HCT116 (cell line): ENCODE measurements at regions not wholly inside any gene's neighbourhood (a gene's known extent, or its start where the extent isn't known, plus 50 kb on each side); places are given as distances from the start of the nearest gene placed in this dataset.

Experiments used
- ATAC-seq: fragments of 200-7000 bp; cut with Tn5 transposase; 2 replicates; pipeline ENCODE4 v1.9.1; 2020; ENCODE audit warnings: mild to moderate bottlenecking, moderate library complexity
- BruUV-seq: library from RNA; stranded (reverse); fragments of 400-500 nt; replicated peaks from 2 replicates; lab custom pipeline; 2021; lab: Mats Ljungman, UMichigan
- CTCF ChIA-PET: fragments of 300-600 bp; sonication (Branson Sonifier 250); formaldehyde crosslinking; loops from one replicate; lab custom pipeline; 2021; ENCODE audit warnings: antibody characterized with exemption; lab: Charles Lee
- POLR2A ChIA-PET: fragments of 300-600, 350-600 bp; sonication (Branson Sonifier 250); formaldehyde crosslinking; loops from one replicate; lab custom pipeline; 2021; ENCODE audit warnings: antibody characterized with exemption; lab: Charles Lee
- RAD21 ChIA-PET, 2 experiments: fragments of 300-600 bp; sonication (Branson Sonifier 250); formaldehyde crosslinking; loops; one replicate each; lab custom pipeline; 2023; ENCODE audit warnings: low total read pairs in 2 of 2; ENCODE audit not compliant: uncharacterized antibody in 2 of 2, unreplicated experiment in 2 of 2, low non-redundant PET in 1 of 2; lab: Charles Lee
- DNase-seq: peaks from one replicate; pipeline ENCODE4 v3.0.0-alpha.2; 2010; ENCODE audit warnings: low read depth, low spot score
- H2AFZ ChIP-seq: fragments of 200-600 bp; shearing (Covaris generic), sonication (generic); 2 replicates; pipeline ENCODE4 v1.6.1; 2017; ENCODE audit warnings: low read depth, mixed run types, mixed read lengths, antibody characterized with exemption, low read length; ENCODE audit not compliant: poor library complexity, severe bottlenecking
- H3K27ac ChIP-seq: 2 replicates; pipeline ENCODE4 v1.5.1; 2012; ENCODE audit warnings: low read depth, low read length
- H3K27me3 ChIP-seq: fragments of 200-600 bp; sonication (generic); 2 replicates; pipeline ENCODE4 v1.6.1; 2016; ENCODE audit warnings: mixed run types, low read length, mixed read lengths; ENCODE audit not compliant: insufficient read depth
- H3K36me3 ChIP-seq, 2 experiments: fragments of 200-500 bp in 1 of 2; fragments of 200-600 bp in 1 of 2; sonication (Bioruptor generic) in 1 of 2; sonication (generic) in 1 of 2; 2 replicates each; pipeline versions ENCODE4 v1.5.1 to v1.6.1; 2014 to 2016; ENCODE audit warnings: low read length in 2 of 2, inconsistent platforms in 1 of 2, mixed read lengths in 1 of 2, mixed run types in 1 of 2; ENCODE audit not compliant: insufficient read depth in 2 of 2, control insufficient read depth in 1 of 2
- H3K4me1 ChIP-seq, 2 experiments: fragments of 200-600 bp in 1 of 2; sonication (generic) in 1 of 2; 2 replicates each; pipeline versions ENCODE4 v1.5.1 to v1.6.1; 2012 to 2017; ENCODE audit warnings: low read length in 2 of 2, inconsistent platforms in 1 of 2, mild to moderate bottlenecking in 1 of 2, mixed read lengths in 1 of 2, mixed run types in 1 of 2, moderate library complexity in 1 of 2; ENCODE audit not compliant: insufficient read depth in 2 of 2, control insufficient read depth in 1 of 2
- H3K4me2 ChIP-seq: fragments of 200-600 bp; sonication (generic); 2 replicates; pipeline ENCODE4 v1.6.1; 2017; ENCODE audit warnings: mixed run types, low read length, mixed read lengths
- H3K4me3 ChIP-seq, 2 experiments: fragments of 200-600 bp in 1 of 2; sonication (generic) in 1 of 2; replicated peaks in 1 of 2; 2 replicates each; pipeline ENCODE4 v1.5.1; 2011 to 2016; ENCODE audit warnings: low read length in 2 of 2, control low read depth in 1 of 2, low read depth in 1 of 2, mild to moderate bottlenecking in 1 of 2, mixed read lengths in 1 of 2, mixed run types in 1 of 2
- H3K79me2 ChIP-seq: fragments of 200-600 bp; sonication (generic); 2 replicates; pipeline ENCODE4 v1.6.1; 2017; ENCODE audit warnings: mild to moderate bottlenecking, mixed run types, low read length, moderate library complexity, mixed read lengths; ENCODE audit not compliant: insufficient read depth
- H3K9ac ChIP-seq: fragments of 200-600 bp; sonication (generic); 2 replicates; pipeline ENCODE4 v1.6.1; 2016; ENCODE audit warnings: low read length, mixed read lengths
- H3K9me2 ChIP-seq: fragments of 200-600 bp; sonication (generic), shearing (Covaris generic); 2 replicates; pipeline ENCODE4 v1.6.1; 2017; ENCODE audit warnings: mixed run types, mild to moderate bottlenecking, moderate library complexity; ENCODE audit not compliant: insufficient read depth
- H3K9me3 ChIP-seq, 2 experiments: fragments of 200-500 bp in 1 of 2; fragments of 200-600 bp in 1 of 2; sonication (Bioruptor generic) in 1 of 2; sonication (generic) in 1 of 2; 2 replicates each; pipeline ENCODE4 v1.6.1; 2014 to 2017; ENCODE audit warnings: low read length in 2 of 2, mixed read lengths in 2 of 2, inconsistent platforms in 1 of 2, low read depth in 1 of 2, mild to moderate bottlenecking in 1 of 2, mixed run types in 1 of 2, moderate library complexity in 1 of 2; ENCODE audit not compliant: control insufficient read depth in 1 of 2, insufficient read depth in 1 of 2
- H4K20me1 ChIP-seq: fragments of 200-600 bp; sonication (generic), shearing (Covaris generic); 2 replicates; pipeline ENCODE4 v1.6.1; 2017; ENCODE audit warnings: mixed run types, mild to moderate bottlenecking, moderate library complexity; ENCODE audit not compliant: insufficient read depth
- ATF3 ChIP-seq: IDR thresholded peaks from 2 replicates; pipeline ENCODE4 v1.6.1; 2012
- CBX3 ChIP-seq: IDR thresholded peaks from 2 replicates; pipeline ENCODE4 v1.6.1; 2012; ENCODE audit warnings: low read depth
- EGR1 ChIP-seq: IDR thresholded peaks from 2 replicates; pipeline ENCODE4 v1.6.1; 2012; ENCODE audit warnings: low read depth
- ELF1 ChIP-seq: IDR thresholded peaks from 2 replicates; pipeline ENCODE4 v1.6.1; 2012; ENCODE audit warnings: low read depth, borderline replicate concordance
- MAX ChIP-seq: IDR thresholded peaks from 2 replicates; pipeline ENCODE4 v1.6.1; 2012
- RAD21 ChIP-seq: IDR thresholded peaks from 2 replicates; pipeline ENCODE4 v1.6.1; 2012; ENCODE audit warnings: low read depth, mild to moderate bottlenecking
- SRF ChIP-seq: IDR thresholded peaks from 2 replicates; pipeline ENCODE4 v1.6.1; 2012; ENCODE audit warnings: low read depth
- TCF7L2 ChIP-seq: IDR thresholded peaks from 2 replicates; pipeline ENCODE4 v1.7.0; 2011; ENCODE audit warnings: borderline replicate concordance, inconsistent platforms; ENCODE audit not compliant: insufficient read depth, insufficient read length; ENCODE audit errors: extremely low read depth
- YY1 ChIP-seq: IDR thresholded peaks from 2 replicates; pipeline ENCODE4 v1.6.1; 2011; ENCODE audit warnings: low read length, low read depth, moderate library complexity, mild to moderate bottlenecking; ENCODE audit not compliant: insufficient replicate concordance; ENCODE audit errors: extremely low read depth
- ZFX ChIP-seq: fragments of 450-650 bp; IDR thresholded peaks from 2 replicates; pipeline ENCODE4 v1.6.1; 2017
- ZNF274 ChIP-seq: fragments of 200-500 bp; sonication (Bioruptor generic); IDR thresholded peaks from 2 replicates; pipeline ENCODE4 v1.6.1; 2014; ENCODE audit warnings: mild to moderate bottlenecking, low read depth, low read length, inconsistent platforms
- intact Hi-C: fragments of 100-400 bp; cut with micrococcal nuclease; formaldehyde crosslinking; loops from 2 replicates; pipeline ENCODE4 v1.10.0; 2022
- TF ChIP-seq, protein P1 (sequence below): IDR thresholded peaks from 2 replicates; pipeline ENCODE4 v1.6.1; 2011; ENCODE audit warnings: mild to moderate bottlenecking, low read length, moderate library complexity; ENCODE audit not compliant: insufficient replicate concordance; ENCODE audit errors: extremely low read depth
- TF ChIP-seq, protein P2 (sequence below), 3 experiments: fragments of 200-600 bp in 1 of 3; sonication (generic) in 1 of 3; IDR thresholded peaks in 2 of 3; conservative IDR thresholded peaks in 1 of 3; 2 replicates each; pipeline ENCODE4 v1.5.1; 2012 to 2017; ENCODE audit warnings: low read depth in 2 of 3, low read length in 2 of 3, antibody characterized with exemption in 1 of 3, borderline replicate concordance in 1 of 3, control low read depth in 1 of 3, mild to moderate bottlenecking in 1 of 3, mixed read lengths in 1 of 3, mixed run types in 1 of 3, moderate library complexity in 1 of 3; ENCODE audit not compliant: insufficient read depth in 1 of 3

DNA sequence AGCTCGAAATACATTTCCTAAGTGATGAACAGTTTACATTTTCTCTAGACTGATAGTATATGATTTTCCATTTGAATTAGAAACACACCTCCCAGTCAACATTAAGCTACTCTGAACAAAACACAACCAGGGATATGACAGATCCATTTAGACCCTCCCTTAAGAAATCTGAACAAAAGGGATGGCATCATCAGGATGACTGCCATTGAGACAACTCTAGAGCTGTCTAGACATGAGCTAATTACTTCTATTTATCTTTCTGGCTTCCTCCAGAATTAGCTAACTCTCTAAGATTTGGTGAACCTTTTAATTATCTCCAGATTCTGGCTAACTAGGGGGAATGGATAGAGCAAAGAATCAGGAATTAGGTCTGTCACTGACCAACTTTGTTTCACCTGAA lies 92.9 kb upstream of the IGF1 start:
- no peak overlapping the region for H3K4me3 ChIP-seq
- ChIA-PET POLR2A (no interaction called here), CTCF (no interaction called here), RAD21 (no interaction called here)
- H3K27me3 ChIP-seq: 0 out of 2 replicates have a peak, but pooled peaks cover 4% of the 10 kb centered on the region
- no peaks in the 10 kb centered on the region for H3K4me1 ChIP-seq
- no peaks in the 10 kb centered on the region for H4K20me1 ChIP-seq
- BruUV-seq: no TSS peak
- no peaks in the 10 kb centered on the region for H3K36me3 ChIP-seq
- H2AFZ ChIP-seq: no peak overlapping the region
- H3K9me2 ChIP-seq: no peaks in the 10 kb centered on the region
- H3K9ac ChIP-seq: no peak overlapping the region
- H3K27ac ChIP-seq: no peak overlapping the region
- no peaks in the 10 kb centered on the region for H3K79me2 ChIP-seq
- H3K4me2 ChIP-seq: no peak overlapping the region
- TF ChIP-seq, protein P1, sequence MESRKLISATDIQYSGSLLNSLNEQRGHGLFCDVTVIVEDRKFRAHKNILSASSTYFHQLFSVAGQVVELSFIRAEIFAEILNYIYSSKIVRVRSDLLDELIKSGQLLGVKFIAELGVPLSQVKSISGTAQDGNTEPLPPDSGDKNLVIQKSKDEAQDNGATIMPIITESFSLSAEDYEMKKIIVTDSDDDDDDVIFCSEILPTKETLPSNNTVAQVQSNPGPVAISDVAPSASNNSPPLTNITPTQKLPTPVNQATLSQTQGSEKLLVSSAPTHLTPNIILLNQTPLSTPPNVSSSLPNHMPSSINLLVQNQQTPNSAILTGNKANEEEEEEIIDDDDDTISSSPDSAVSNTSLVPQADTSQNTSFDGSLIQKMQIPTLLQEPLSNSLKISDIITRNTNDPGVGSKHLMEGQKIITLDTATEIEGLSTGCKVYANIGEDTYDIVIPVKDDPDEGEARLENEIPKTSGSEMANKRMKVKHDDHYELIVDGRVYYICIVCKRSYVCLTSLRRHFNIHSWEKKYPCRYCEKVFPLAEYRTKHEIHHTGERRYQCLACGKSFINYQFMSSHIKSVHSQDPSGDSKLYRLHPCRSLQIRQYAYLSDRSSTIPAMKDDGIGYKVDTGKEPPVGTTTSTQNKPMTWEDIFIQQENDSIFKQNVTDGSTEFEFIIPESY: no peak
- TF ChIP-seq ATF3 (no peak), EGR1 (no peak), CBX3 (no peak), MAX (no peak), SRF (no peak), ELF1 (no peak), TCF7L2 (no peak), ZNF274 (no peak), YY1 (no peak), RAD21 (no peak), ZFX (no peak)
- TF ChIP-seq, protein P2, sequence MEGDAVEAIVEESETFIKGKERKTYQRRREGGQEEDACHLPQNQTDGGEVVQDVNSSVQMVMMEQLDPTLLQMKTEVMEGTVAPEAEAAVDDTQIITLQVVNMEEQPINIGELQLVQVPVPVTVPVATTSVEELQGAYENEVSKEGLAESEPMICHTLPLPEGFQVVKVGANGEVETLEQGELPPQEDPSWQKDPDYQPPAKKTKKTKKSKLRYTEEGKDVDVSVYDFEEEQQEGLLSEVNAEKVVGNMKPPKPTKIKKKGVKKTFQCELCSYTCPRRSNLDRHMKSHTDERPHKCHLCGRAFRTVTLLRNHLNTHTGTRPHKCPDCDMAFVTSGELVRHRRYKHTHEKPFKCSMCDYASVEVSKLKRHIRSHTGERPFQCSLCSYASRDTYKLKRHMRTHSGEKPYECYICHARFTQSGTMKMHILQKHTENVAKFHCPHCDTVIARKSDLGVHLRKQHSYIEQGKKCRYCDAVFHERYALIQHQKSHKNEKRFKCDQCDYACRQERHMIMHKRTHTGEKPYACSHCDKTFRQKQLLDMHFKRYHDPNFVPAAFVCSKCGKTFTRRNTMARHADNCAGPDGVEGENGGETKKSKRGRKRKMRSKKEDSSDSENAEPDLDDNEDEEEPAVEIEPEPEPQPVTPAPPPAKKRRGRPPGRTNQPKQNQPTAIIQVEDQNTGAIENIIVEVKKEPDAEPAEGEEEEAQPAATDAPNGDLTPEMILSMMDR (IDR thresholded peaks at IDR 0.05 in 2 of 3, conservative IDR thresholded peaks at IDR 0.05 in 1 of 3; ENCODE audit: borderline replicate concordance in 1 of 3, insufficient read depth in 1 of 3, low read depth in 2 of 3, low read length in 2 of 3): no peak
- no peak for DNase-seq
- ATAC-seq: no peak
- no peaks in the 10 kb centered on the region for H3K9me3 ChIP-seq
- intact Hi-C loops: no loop called here
